Endodermal cell (in vitro differentiated cells): ENCODE measurements at regions not wholly inside any gene's neighbourhood (a gene's known extent, or its start where the extent isn't known, plus 50 kb on each side); places are given as distances from the start of the nearest gene placed in this dataset.
"Not testable (repeated sequence)": the region's sequence is repeated elsewhere in the genome, so short reads cannot be mapped to it uniquely, and the experiment has no call there.

Experiments
- DNase-seq: peaks from one replicate; pipeline ENCODE4 v3.0.0-alpha.2; 2017
- H3K27ac ChIP-seq: 2 replicates; pipeline ENCODE4 v1.5.1; 2013; ENCODE audit warnings: mild to moderate bottlenecking, low read depth, low read length, moderate library complexity
- H3K27me3 ChIP-seq: 2 replicates; pipeline ENCODE4 v1.6.1; 2013; ENCODE audit warnings: mild to moderate bottlenecking, low read length, moderate library complexity; ENCODE audit not compliant: insufficient read depth, control insufficient read depth, poor library complexity, severe bottlenecking
- H3K36me3 ChIP-seq: 2 replicates; pipeline ENCODE4 v1.7.0; 2013; ENCODE audit warnings: mild to moderate bottlenecking, low read length, moderate library complexity; ENCODE audit not compliant: control insufficient read depth, insufficient read depth
- H3K4me1 ChIP-seq: one replicate; pipeline ENCODE4 v1.7.0; 2013; ENCODE audit warnings: low read length; ENCODE audit not compliant: control insufficient read depth, insufficient read depth
- H3K4me3 ChIP-seq: 2 replicates; pipeline ENCODE4 v1.5.1; 2013; ENCODE audit warnings: mild to moderate bottlenecking, low read length, moderate library complexity
- H3K9ac ChIP-seq: 2 replicates; pipeline ENCODE4 v1.6.1; 2013; ENCODE audit warnings: mild to moderate bottlenecking, low read length, moderate library complexity; ENCODE audit not compliant: poor library complexity, severe bottlenecking; ENCODE audit errors: extremely low read depth
- H3K9me3 ChIP-seq: 2 replicates; pipeline ENCODE4 v1.6.1; 2013; ENCODE audit warnings: mild to moderate bottlenecking, low read length, moderate library complexity; ENCODE audit not compliant: control insufficient read depth
- H3K27ac Mint-ChIP-seq: 2 replicates; pipeline ENCODE4 v1.8.0; 2020; ENCODE audit warnings: mixed read lengths
- H3K27me3 Mint-ChIP-seq: 2 replicates; pipeline ENCODE4 v1.8.0; 2021; ENCODE audit warnings: mild to moderate bottlenecking, mixed read lengths; ENCODE audit not compliant: insufficient read depth
- H3K36me3 Mint-ChIP-seq: 2 replicates; pipeline ENCODE4 v1.8.0; 2020; ENCODE audit warnings: low read depth, mixed read lengths
- H3K4me1 Mint-ChIP-seq: 2 replicates; pipeline ENCODE4 v1.8.0; 2020; ENCODE audit warnings: mixed read lengths
- H3K4me3 Mint-ChIP-seq: 2 replicates; pipeline ENCODE4 v1.8.0; 2020; ENCODE audit warnings: mild to moderate bottlenecking, moderate library complexity, mixed read lengths
- H3K9me3 Mint-ChIP-seq: 2 replicates; pipeline ENCODE4 v1.8.0; 2020; ENCODE audit warnings: mild to moderate bottlenecking, mixed read lengths
- CTCF ChIP-seq: fragments of 200-600 bp; sonication (generic); conservative IDR thresholded peaks from 2 replicates; pipeline ENCODE4 v1.5.0; 2021; ENCODE audit warnings: antibody characterized with exemption, mild to moderate bottlenecking
- WGBS, 2 experiments: methylation state at CpG; one replicate each; pipeline versions ENCODE4 v1.1.5 to v1.1.7; 2013; ENCODE audit warnings: missing lambda C conversion rate in 2 of 2, mixed read lengths in 1 of 2; ENCODE audit not compliant: insufficient coverage in 1 of 2, insufficient read length in 1 of 2; 5-methylcytosine and 5-hydroxymethylcytosine counted together

DNA sequence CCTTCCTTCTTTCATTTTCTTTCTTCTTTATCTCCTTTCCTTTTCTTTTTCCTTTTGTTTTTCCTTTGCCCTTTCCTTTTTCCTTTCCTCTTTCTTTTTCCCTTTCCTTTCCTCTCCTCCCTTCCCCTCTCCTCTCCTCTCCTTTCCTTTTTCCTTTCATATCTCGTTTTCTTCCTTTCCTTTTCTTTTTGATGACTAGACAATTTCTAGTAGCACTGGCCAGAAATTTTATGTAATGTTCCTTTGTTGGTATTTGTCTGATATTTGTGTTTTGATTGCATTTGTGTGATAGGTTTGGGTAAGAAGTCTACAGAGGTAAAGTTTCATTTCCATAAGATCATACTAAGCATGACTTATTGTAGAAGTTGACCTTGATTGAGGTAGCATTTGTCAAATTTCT lies 1722.9 kb upstream of the IGFBP7 start:
- no peaks in the 10 kb centered on the region for H3K4me1 ChIP-seq

DNA sequence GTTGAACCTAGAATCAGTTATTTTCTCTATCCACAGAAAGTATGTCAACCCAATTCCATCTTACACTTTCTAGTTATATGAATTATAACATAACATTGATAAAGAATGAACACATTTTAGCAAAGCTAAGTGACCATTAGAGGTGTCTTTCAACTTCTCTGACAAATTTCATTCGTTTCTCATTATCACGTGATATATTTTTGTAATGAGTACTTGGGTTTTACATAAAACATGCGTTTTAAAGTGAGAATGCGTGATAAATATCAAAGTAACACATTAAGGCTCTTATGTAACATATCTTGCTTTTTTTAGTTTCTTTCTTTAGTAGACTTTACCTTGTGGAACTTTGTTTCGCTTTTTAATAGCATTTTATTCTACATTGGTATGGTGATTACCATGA lies 1715.1 kb upstream of the IGFBP7 start:
- Histone ChIP-seq H3K36me3 (no peaks in the 10 kb centered on the region), H3K27me3 (no peaks in the 10 kb centered on the region), H3K9ac (no peak overlapping the region), H3K4me1 (no peaks in the 10 kb centered on the region), H3K27ac (no peak overlapping the region), H3K4me3 (no peak overlapping the region), H3K9me3 (no peaks in the 10 kb centered on the region)
- no peak for TF ChIP-seq CTCF
- Mint-ChIP-seq H3K36me3 (no peaks in the 10 kb centered on the region), H3K4me3 (no peak overlapping the region), H3K4me1 (no peaks in the 10 kb centered on the region), H3K9me3 (peaks cover 3% of the 10 kb centered on the region), H3K27me3 (no peaks in the 10 kb centered on the region), H3K27ac (no peak overlapping the region)
- no peak for DNase-seq
- WGBS, 2 experiments, result 93 to 100% methylated on average over 2 to 5 of the region's 5 CpGs

More for the DNA sequence above, 1722.9 kb upstream of the IGFBP7 start:
- Mint-ChIP-seq H3K9me3 (peaks cover 5% of the 10 kb centered on the region), H3K36me3 (no peaks in the 10 kb centered on the region), H3K4me1 (peaks cover 3% of the 10 kb centered on the region), H3K4me3 (no peak overlapping the region), H3K27me3 (no peaks in the 10 kb centered on the region), H3K27ac (no peak overlapping the region)
- Histone ChIP-seq H3K36me3 (no peaks in the 10 kb centered on the region), H3K27ac (no peak overlapping the region), H3K9me3 (no peaks in the 10 kb centered on the region), H3K4me3 (no peak overlapping the region), H3K27me3 (no peaks in the 10 kb centered on the region), H3K9ac (no peak overlapping the region)
- DNase-seq, result no peak
- WGBS, 2 experiments, result 79% methylated on average over 1 of the region's 1 CpG; no CpG with 5 or more reads in 1 of the 2 experiments
- TF ChIP-seq CTCF, result no peak

DNA sequence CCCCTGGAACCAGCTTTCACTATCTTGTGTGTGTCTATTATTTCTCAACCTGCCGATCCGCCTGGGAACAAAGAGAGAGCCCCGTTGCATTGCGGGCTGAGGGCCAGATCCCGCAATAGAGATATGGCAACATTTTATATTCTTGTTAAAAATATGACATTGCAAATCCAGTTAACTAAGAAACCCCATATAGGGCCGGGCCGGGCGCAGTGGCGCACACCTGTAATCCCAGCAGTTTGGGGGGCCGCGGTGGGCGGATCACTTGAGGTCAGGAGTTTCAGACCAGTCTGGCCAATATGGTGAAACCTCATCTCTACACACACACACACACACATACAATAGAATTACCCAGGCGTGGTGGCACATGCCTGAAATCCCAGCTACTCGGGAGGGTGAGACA lies 1708.4 kb upstream of the IGFBP7 start:
- H3K27me3 Mint-ChIP-seq, H3K36me3 ChIP-seq, DNase-seq, H3K4me1 ChIP-seq, H3K27ac ChIP-seq, H3K4me3 ChIP-seq, H3K9me3 Mint-ChIP-seq, H3K36me3 Mint-ChIP-seq, H3K4me3 Mint-ChIP-seq, H3K27me3 ChIP-seq, H3K27ac Mint-ChIP-seq, H3K9ac ChIP-seq, H3K4me1 Mint-ChIP-seq, H3K9me3 ChIP-seq: not testable (repeated sequence)
- WGBS, 2 experiments, result 93 to 100% methylated on average over 3 to 14 of the region's 14 CpGs

GRCh38 chr4:58809948-58810347 lies 1699.8 kb upstream of the IGFBP7 start:
- TF ChIP-seq CTCF, result no peak
- H3K4me3 ChIP-seq, result no peak overlapping the region
- no peak overlapping the region for H3K4me3 Mint-ChIP-seq
- no peak overlapping the region for H3K27ac ChIP-seq
- no peaks in the 10 kb centered on the region for H3K27me3 Mint-ChIP-seq
- H3K9me3 Mint-ChIP-seq, result no peaks in the 10 kb centered on the region
- 80 to 84% methylated on average over 1 to 2 of the region's 2 CpGs for WGBS, 2 experiments
- peaks cover 6% of the 10 kb centered on the region for H3K4me1 Mint-ChIP-seq
- DNase-seq, result no peak
- H3K36me3 Mint-ChIP-seq, result no peaks in the 10 kb centered on the region
- H3K27me3 ChIP-seq, result no peaks in the 10 kb centered on the region
- no peaks in the 10 kb centered on the region for H3K36me3 ChIP-seq
- no peaks in the 10 kb centered on the region for H3K4me1 ChIP-seq
- H3K27ac Mint-ChIP-seq, result no peak overlapping the region
- no peak overlapping the region for H3K9ac ChIP-seq
- H3K9me3 ChIP-seq, result no peaks in the 10 kb centered on the region
